Parathyroid adenoma (tissue), 2 donors: ENCODE measurements at regions not wholly inside any gene's neighbourhood (a gene's known extent, or its start where the extent isn't known, plus 50 kb on each side); places are given as distances from the start of the nearest gene placed in this dataset.

Source experiments
- H2AFZ ChIP-seq: fragments of 300-600 bp; sonication (generic); one replicate; pipeline ENCODE4 v1.7.0; 2017; ENCODE audit warnings: antibody characterized with exemption, mild to moderate bottlenecking
- H3K27ac ChIP-seq: fragments of 300-600 bp; sonication (generic); one replicate; pipeline ENCODE4 v1.7.0; 2017
- H3K27me3 ChIP-seq: fragments of 300-600 bp; sonication (generic); one replicate; pipeline ENCODE4 v1.7.0; 2017; ENCODE audit warnings: low read length; ENCODE audit not compliant: control insufficient read depth, insufficient read depth
- H3K36me3 ChIP-seq: fragments of 300-600 bp; sonication (generic); one replicate; pipeline ENCODE4 v1.7.0; 2017; ENCODE audit warnings: low read length; ENCODE audit not compliant: control insufficient read depth, insufficient read depth
- H3K4me1 ChIP-seq: fragments of 300-600 bp; sonication (generic); one replicate; pipeline ENCODE4 v1.7.0; 2017; ENCODE audit warnings: control low read depth
- H3K4me2 ChIP-seq: fragments of 300-600 bp; sonication (generic); one replicate; pipeline ENCODE4 v1.7.0; 2017; ENCODE audit warnings: low read length
- H3K4me3 ChIP-seq: fragments of 300-600 bp; sonication (generic); one replicate; pipeline ENCODE4 v1.7.0; 2017; ENCODE audit warnings: low read depth, low read length
- H3K79me2 ChIP-seq: fragments of 300-600 bp; sonication (generic); one replicate; pipeline ENCODE4 v1.7.0; 2017; ENCODE audit warnings: control low read depth
- H3K9ac ChIP-seq: fragments of 300-600 bp; sonication (generic); one replicate; pipeline ENCODE4 v1.7.0; 2017; ENCODE audit warnings: mild to moderate bottlenecking
- H3K9me3 ChIP-seq: fragments of 300-600 bp; sonication (generic); one replicate; pipeline ENCODE4 v1.7.0; 2017; ENCODE audit warnings: low read length; ENCODE audit not compliant: control insufficient read depth
- CTCF ChIP-seq: fragments of 300-600 bp; sonication (generic); IDR thresholded peaks from one replicate; pipeline ENCODE4 v1.7.0; 2017; ENCODE audit warnings: antibody characterized with exemption, mild to moderate bottlenecking
- donor health status: primary hyperparathyroidism.

- no peak overlapping the region for H3K4me3 ChIP-seq
- no peaks in the 10 kb centered on the region for H3K4me1 ChIP-seq
- no peak overlapping the region for H2AFZ ChIP-seq
- no peak overlapping the region for H3K4me2 ChIP-seq
- H3K79me2 ChIP-seq = no peaks in the 10 kb centered on the region
- H3K9me3 ChIP-seq = no peaks in the 10 kb centered on the region
- H3K36me3 ChIP-seq = no peaks in the 10 kb centered on the region
- H3K9ac ChIP-seq = no peak overlapping the region
- no peak for TF ChIP-seq CTCF
- H3K27ac ChIP-seq = no peak overlapping the region
- H3K27me3 ChIP-seq = no peaks in the 10 kb centered on the region
These were observed 423.3 kb downstream of the GLRX3 start for GRCh38 chr10:130559547-130559880.

GRCh38 chr10:130560116-130560515 is 423.9 kb downstream of the GLRX3 start:
- Histone ChIP-seq H3K27me3 (no peaks in the 10 kb centered on the region), H3K4me1 (no peaks in the 10 kb centered on the region), H3K36me3 (no peaks in the 10 kb centered on the region), H3K9me3 (no peaks in the 10 kb centered on the region), H3K4me3 (no peak overlapping the region), H3K79me2 (no peaks in the 10 kb centered on the region), H3K27ac (no peak overlapping the region), H3K9ac (no peak overlapping the region), H2AFZ (no peak overlapping the region), H3K4me2 (no peak overlapping the region)
- no peak for TF ChIP-seq CTCF

- H3K79me2 ChIP-seq = no peaks in the 10 kb centered on the region
- H3K36me3 ChIP-seq = no peaks in the 10 kb centered on the region
- H3K27me3 ChIP-seq = no peaks in the 10 kb centered on the region
- no peak overlapping the region for H3K27ac ChIP-seq
- no peak overlapping the region for H3K4me3 ChIP-seq
- H3K9me3 ChIP-seq = no peaks in the 10 kb centered on the region
- TF ChIP-seq CTCF = no peak
- no peak overlapping the region for H3K4me2 ChIP-seq
- no peaks in the 10 kb centered on the region for H3K4me1 ChIP-seq
- H2AFZ ChIP-seq = no peak overlapping the region
- H3K9ac ChIP-seq = no peak overlapping the region
These were observed 424.4 kb downstream of the GLRX3 start for GRCh38 chr10:130560573-130560972.

GRCh38 chr10:130561681-130562080 is 425.5 kb downstream of the GLRX3 start:
- H3K4me1 ChIP-seq = no peaks in the 10 kb centered on the region
- H3K4me3 ChIP-seq = no peak overlapping the region
- H3K9me3 ChIP-seq = no peaks in the 10 kb centered on the region
- H2AFZ ChIP-seq = no peak overlapping the region
- H3K79me2 ChIP-seq = no peaks in the 10 kb centered on the region
- no peaks in the 10 kb centered on the region for H3K27me3 ChIP-seq
- H3K27ac ChIP-seq = no peak overlapping the region
- no peak overlapping the region for H3K9ac ChIP-seq
- no peaks in the 10 kb centered on the region for H3K36me3 ChIP-seq
- no peak for TF ChIP-seq CTCF
- no peak overlapping the region for H3K4me2 ChIP-seq

GRCh38 chr10:130567011-130567410 is 430.8 kb downstream of the GLRX3 start:
- Histone ChIP-seq H2AFZ (no peak overlapping the region), H3K79me2 (no peaks in the 10 kb centered on the region), H3K4me1 (no peaks in the 10 kb centered on the region), H3K9ac (no peak overlapping the region), H3K9me3 (no peaks in the 10 kb centered on the region), H3K27me3 (no peaks in the 10 kb centered on the region), H3K4me2 (no peak overlapping the region), H3K36me3 (no peaks in the 10 kb centered on the region), H3K27ac (no peak overlapping the region), H3K4me3 (no peak overlapping the region)
- TF ChIP-seq CTCF = no peak
